Upper lobe of right lung (tissue), 1 donor: ENCODE measurements at regions not wholly inside any gene's neighbourhood (a gene's known extent, or its start where the extent isn't known, plus 50 kb on each side); places are given as distances from the start of the nearest gene placed in this dataset.

Experiments used
- ATAC-seq: fragments of 200-7000 bp; cut with Tn5 transposase; one replicate; pipeline ENCODE4 v1.9.1; 2020; ENCODE audit warnings: mild to moderate bottlenecking, moderate library complexity
- DNase-seq: peaks from one replicate; pipeline ENCODE4 v3.0.0-alpha.2; 2020
- H3K27ac ChIP-seq: fragments of 200-600 bp; one replicate; pipeline ENCODE4 v1.8.0; 2022
- H3K27me3 ChIP-seq: fragments of 200-600 bp; one replicate; pipeline ENCODE4 v1.8.0; 2022; ENCODE audit warnings: mild to moderate bottlenecking
- H3K36me3 ChIP-seq: fragments of 200-600 bp; one replicate; pipeline ENCODE4 v1.8.0; 2022
- H3K4me1 ChIP-seq: fragments of 200-600 bp; one replicate; pipeline ENCODE4 v1.8.0; 2022
- H3K4me3 ChIP-seq: fragments of 200-600 bp; one replicate; pipeline ENCODE4 v1.8.0; 2022; ENCODE audit warnings: mild to moderate bottlenecking
- H3K9me3 ChIP-seq: fragments of 200-600 bp; one replicate; pipeline ENCODE4 v1.8.0; 2022
- intact Hi-C: fragments of 100-400 bp; cut with DNase I; formaldehyde crosslinking; loops from one replicate; pipeline ENCODE4 v1.11.0; 2022
- TF ChIP-seq, protein P1 (sequence below): fragments of 200-600 bp; IDR thresholded peaks from one replicate; pipeline ENCODE4 v1.8.0; 2022; ENCODE audit warnings: antibody characterized with exemption
- donor health status: DM: no; HTN: yes; CAD: no; lungs with severe emphysema.

DNA sequence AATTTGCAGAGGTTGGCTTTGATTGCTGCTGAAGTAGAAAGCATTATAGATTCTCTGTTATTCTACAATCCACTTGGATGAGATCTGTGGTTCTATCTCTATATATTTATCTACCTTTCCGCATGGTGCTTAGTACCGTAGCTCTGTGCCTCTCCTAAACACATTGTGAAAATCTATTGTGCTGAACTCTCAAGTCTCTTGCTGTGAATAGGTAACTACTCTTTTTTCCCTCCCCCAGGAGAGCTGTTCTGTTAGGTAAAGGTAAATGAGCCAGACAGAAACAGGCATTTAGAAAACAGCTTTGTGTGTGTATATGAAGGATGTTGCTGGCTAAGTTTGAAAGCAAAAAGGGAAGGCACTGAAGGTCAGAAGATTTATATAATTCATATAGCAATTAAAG, 112.6 kb downstream of the BRMS1L start:
- TF ChIP-seq, protein P1, sequence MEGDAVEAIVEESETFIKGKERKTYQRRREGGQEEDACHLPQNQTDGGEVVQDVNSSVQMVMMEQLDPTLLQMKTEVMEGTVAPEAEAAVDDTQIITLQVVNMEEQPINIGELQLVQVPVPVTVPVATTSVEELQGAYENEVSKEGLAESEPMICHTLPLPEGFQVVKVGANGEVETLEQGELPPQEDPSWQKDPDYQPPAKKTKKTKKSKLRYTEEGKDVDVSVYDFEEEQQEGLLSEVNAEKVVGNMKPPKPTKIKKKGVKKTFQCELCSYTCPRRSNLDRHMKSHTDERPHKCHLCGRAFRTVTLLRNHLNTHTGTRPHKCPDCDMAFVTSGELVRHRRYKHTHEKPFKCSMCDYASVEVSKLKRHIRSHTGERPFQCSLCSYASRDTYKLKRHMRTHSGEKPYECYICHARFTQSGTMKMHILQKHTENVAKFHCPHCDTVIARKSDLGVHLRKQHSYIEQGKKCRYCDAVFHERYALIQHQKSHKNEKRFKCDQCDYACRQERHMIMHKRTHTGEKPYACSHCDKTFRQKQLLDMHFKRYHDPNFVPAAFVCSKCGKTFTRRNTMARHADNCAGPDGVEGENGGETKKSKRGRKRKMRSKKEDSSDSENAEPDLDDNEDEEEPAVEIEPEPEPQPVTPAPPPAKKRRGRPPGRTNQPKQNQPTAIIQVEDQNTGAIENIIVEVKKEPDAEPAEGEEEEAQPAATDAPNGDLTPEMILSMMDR = no peak
- no peak overlapping the region for H3K4me3 ChIP-seq
- intact Hi-C loops = no loop called here
- ATAC-seq = no peak
- H3K4me1 ChIP-seq = no peaks in the 10 kb centered on the region
- H3K36me3 ChIP-seq = no peaks in the 10 kb centered on the region
- no peaks in the 10 kb centered on the region for H3K27me3 ChIP-seq
- H3K27ac ChIP-seq = no peak overlapping the region
- H3K9me3 ChIP-seq = no peaks in the 10 kb centered on the region
- DNase-seq = no peak

DNA sequence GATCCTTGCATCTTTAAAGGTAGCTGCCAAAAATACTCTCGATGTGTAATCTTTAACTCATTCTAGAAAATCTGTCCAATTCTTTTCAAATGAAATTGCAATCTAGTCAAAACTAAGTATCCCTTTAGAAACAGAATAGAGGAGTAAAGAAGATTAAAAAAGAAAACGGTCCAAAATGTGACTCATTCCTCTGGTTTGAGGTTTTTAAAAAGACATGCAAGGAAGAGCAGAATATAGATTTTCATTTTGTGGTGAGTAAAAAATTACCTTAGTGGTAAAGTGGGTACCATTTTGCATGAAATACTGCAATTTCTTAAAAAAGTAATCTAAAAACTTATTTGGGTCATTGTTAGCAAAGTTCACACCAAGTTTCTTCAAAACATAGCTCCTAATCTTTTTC, 108.4 kb downstream of the BRMS1L start:
- Histone ChIP-seq H3K9me3 (no peaks in the 10 kb centered on the region), H3K27ac (no peak overlapping the region), H3K36me3 (no peaks in the 10 kb centered on the region), H3K4me3 (no peak overlapping the region), H3K27me3 (no peaks in the 10 kb centered on the region), H3K4me1 (no peaks in the 10 kb centered on the region)
- TF ChIP-seq, protein P1 = no peak
- ATAC-seq = no peak
- DNase-seq = no peak
- intact Hi-C loops = no loop called here

DNA sequence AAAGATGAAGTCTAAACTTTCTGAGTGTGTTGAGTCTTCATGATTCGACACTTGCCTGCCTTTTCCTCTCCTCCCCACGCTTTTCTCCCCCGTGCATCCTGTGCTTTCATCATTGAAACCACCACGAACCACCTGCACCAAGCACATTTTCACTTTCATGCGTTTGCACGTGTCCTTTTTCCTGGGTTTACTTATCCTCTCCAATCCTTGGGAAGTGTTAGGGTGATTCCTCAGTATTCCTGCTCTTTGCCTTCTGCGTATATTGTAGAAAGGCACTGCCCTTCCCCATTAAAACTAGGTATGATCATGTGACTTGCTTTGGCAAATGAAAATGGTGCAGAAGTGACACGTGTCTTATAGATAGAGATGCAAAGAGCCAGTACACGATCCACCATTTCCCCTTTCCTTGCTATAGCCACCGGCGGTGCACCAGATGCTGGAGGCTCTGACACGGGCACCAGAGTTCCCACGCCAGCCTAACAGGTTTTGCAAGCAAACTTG, 106.6 kb downstream of the BRMS1L start:
- intact Hi-C loops = no loop called here
- no peaks in the 10 kb centered on the region for H3K9me3 ChIP-seq
- DNase-seq (no peak), ATAC-seq (no peak)
- H3K4me1 ChIP-seq = no peaks in the 10 kb centered on the region
- TF ChIP-seq, protein P1 = no peak
- H3K27me3 ChIP-seq = no peaks in the 10 kb centered on the region
- no peak overlapping the region for H3K4me3 ChIP-seq
- no peaks in the 10 kb centered on the region for H3K36me3 ChIP-seq
- no peak overlapping the region for H3K27ac ChIP-seq

DNA sequence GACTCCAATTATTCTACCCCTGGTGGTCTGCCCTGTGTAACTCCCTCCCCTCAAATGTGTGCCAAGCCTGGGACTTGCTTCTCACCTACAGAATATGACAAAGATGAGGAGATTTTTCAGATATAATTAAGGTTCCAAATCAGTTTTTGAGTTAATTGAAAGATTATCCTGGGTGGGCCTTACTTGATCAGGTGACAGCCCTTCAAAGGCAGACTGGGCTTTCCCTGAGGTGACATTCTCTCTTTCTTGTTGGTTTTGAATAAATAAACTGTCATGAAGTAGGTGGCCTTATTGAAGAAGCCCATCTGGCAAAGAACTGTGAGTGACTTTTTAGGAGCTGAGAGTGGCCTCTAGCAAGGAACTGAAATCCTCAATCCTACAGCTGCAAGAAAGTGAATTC, 106.0 kb downstream of the BRMS1L start:
- H3K27me3 ChIP-seq = no peaks in the 10 kb centered on the region
- no peaks in the 10 kb centered on the region for H3K9me3 ChIP-seq
- H3K4me3 ChIP-seq = no peak overlapping the region
- ATAC-seq = no peak
- intact Hi-C loops = no loop called here
- no peaks in the 10 kb centered on the region for H3K4me1 ChIP-seq
- no peaks in the 10 kb centered on the region for H3K36me3 ChIP-seq
- no peak for DNase-seq
- TF ChIP-seq, protein P1 = no peak
- no peak overlapping the region for H3K27ac ChIP-seq

DNA sequence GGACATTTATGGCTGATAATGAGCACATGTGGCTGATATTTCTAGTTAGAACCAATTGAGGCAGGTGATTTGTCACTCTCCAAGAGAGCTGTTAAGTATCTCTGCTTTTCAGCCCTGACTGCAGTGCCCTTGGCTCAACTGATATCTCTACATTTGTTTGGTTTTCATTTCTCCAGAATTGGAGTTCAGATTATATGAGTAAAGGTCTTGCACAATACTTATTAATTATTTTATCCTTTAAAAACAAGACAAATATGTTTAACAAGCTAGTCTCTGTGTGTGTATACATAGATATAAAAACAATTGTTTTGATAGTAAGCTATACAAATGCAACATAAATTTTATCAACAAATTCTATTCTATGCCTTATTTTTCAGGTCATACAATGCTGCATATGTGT, 105.2 kb downstream of the BRMS1L start:
- Histone ChIP-seq H3K4me3 (no peak overlapping the region), H3K4me1 (no peaks in the 10 kb centered on the region), H3K27me3 (no peaks in the 10 kb centered on the region), H3K9me3 (no peaks in the 10 kb centered on the region), H3K27ac (no peak overlapping the region), H3K36me3 (no peaks in the 10 kb centered on the region)
- ATAC-seq (no peak), DNase-seq (no peak)
- TF ChIP-seq, protein P1 = no peak
- intact Hi-C loops = no loop called here

DNA sequence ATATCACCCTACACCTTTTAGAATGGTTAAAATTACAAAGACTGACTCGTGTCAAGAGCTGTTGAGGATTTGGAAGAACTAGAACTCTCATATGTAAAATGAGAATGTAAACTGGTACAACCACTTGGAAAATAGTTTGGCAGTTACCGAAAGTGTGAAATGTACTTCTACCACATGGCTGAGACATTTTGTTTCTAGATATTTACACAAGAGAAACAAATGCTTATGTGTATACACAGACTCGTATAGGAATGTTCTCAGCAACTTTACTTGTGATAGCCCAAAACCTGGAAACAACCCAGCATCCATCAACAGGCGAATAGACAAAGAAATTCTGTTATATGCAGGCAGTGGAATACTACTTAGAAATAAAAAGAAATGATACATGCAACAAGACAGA, 103.0 kb downstream of the BRMS1L start:
- Histone ChIP-seq H3K27ac (no peak overlapping the region), H3K36me3 (no peaks in the 10 kb centered on the region), H3K4me1 (no peaks in the 10 kb centered on the region), H3K9me3 (no peaks in the 10 kb centered on the region), H3K27me3 (no peaks in the 10 kb centered on the region), H3K4me3 (no peak overlapping the region)
- TF ChIP-seq, protein P1 = no peak
- no peak for ATAC-seq
- intact Hi-C loops = no loop called here
- no peak for DNase-seq
